Fibroblast of lung (primary cell): ENCODE measurements at regions not wholly inside any gene's neighbourhood (a gene's known extent, or its start where the extent isn't known, plus 50 kb on each side); places are given as distances from the start of the nearest gene placed in this dataset.
A peak's percentile ranks its signal among the peaks of the same experiment; 100 is the strongest.

Experiments
- DNase-seq, 2 donors: peaks; one replicate each; pipeline versions ENCODE4 v3.0.0 to v3.0.0-alpha.2; 2010; ENCODE audit warnings: low read depth in 2 of 2
- H2AFZ ChIP-seq: 2 replicates; pipeline ENCODE4 v1.5.1; 2012; ENCODE audit warnings: low read length, control low read depth, inconsistent platforms
- H3K27ac ChIP-seq: 2 replicates; pipeline ENCODE4 v1.5.1; 2011; ENCODE audit warnings: low read length, control low read depth; ENCODE audit not compliant: insufficient read depth
- H3K27me3 ChIP-seq: 2 replicates; pipeline ENCODE4 v1.5.1; 2011; ENCODE audit warnings: mild to moderate bottlenecking, low read length; ENCODE audit not compliant: control insufficient read depth, insufficient read depth
- H3K36me3 ChIP-seq: 2 replicates; pipeline ENCODE4 v1.5.1; 2011; ENCODE audit warnings: low read length; ENCODE audit not compliant: control insufficient read depth, insufficient read depth
- H3K4me1 ChIP-seq: 2 replicates; pipeline ENCODE4 v1.5.1; 2011; ENCODE audit warnings: low read length; ENCODE audit not compliant: control insufficient read depth, insufficient read depth; ENCODE audit errors: extremely low read depth
- H3K4me2 ChIP-seq: 2 replicates; pipeline ENCODE4 v1.5.1; 2011; ENCODE audit warnings: low read length, control low read depth; ENCODE audit not compliant: insufficient read depth; ENCODE audit errors: extremely low read depth
- H3K4me3 ChIP-seq, 4 experiments: fragments of 200-600 bp in 1 of 4; sonication (generic) in 1 of 4; replicated peaks in 1 of 4; 2 replicates each; pipeline ENCODE4 v1.5.1; 2011 to 2016; ENCODE audit warnings: low read length in 4 of 4, low read depth in 3 of 4, mild to moderate bottlenecking in 3 of 4, control low read depth in 2 of 4, inconsistent platforms in 1 of 4, mixed read lengths in 1 of 4; ENCODE audit not compliant: insufficient read depth in 1 of 4; ENCODE audit errors: control extremely low read depth in 1 of 4
- H3K79me2 ChIP-seq: 2 replicates; pipeline ENCODE4 v1.5.1; 2012; ENCODE audit warnings: mild to moderate bottlenecking, low read length, inconsistent platforms; ENCODE audit not compliant: control insufficient read depth, insufficient read depth
- H3K9ac ChIP-seq: 2 replicates; pipeline ENCODE4 v1.5.1; 2011; ENCODE audit warnings: mild to moderate bottlenecking, low read length, control low read depth; ENCODE audit not compliant: insufficient read depth
- H3K9me3 ChIP-seq: 2 replicates; pipeline ENCODE4 v1.5.1; 2012; ENCODE audit warnings: low read depth, low read length; ENCODE audit not compliant: control insufficient read depth, insufficient read depth
- H4K20me1 ChIP-seq: 2 replicates; pipeline ENCODE4 v1.5.1; 2011; ENCODE audit warnings: low read length; ENCODE audit not compliant: control insufficient read depth, insufficient read depth; ENCODE audit errors: extremely low read depth
- EZH2 ChIP-seq: IDR thresholded peaks from 2 replicates; pipeline ENCODE4 v1.5.1; 2012; ENCODE audit warnings: low read length, control low read depth, mild to moderate bottlenecking; ENCODE audit errors: missing control alignments
- TF ChIP-seq, protein P1 (sequence below), 2 donors: IDR thresholded peaks in 1 of 2; conservative IDR thresholded peaks in 1 of 2; 1 replicate in 1 of 2; 2 replicates in 1 of 2; pipeline ENCODE4 v1.5.1; 2011 to 2012; ENCODE audit warnings: low read length in 2 of 2, control low read depth in 1 of 2, inconsistent platforms in 1 of 2, low read depth in 1 of 2, mild to moderate bottlenecking in 1 of 2

GRCh38 chr7:91685544-91685943 lies 195.0 kb downstream of the MTERF1 start:
- Histone ChIP-seq H4K20me1 (no peaks in the 10 kb centered on the region), H3K9ac (no peak overlapping the region), H2AFZ (no peak overlapping the region), H3K79me2 (no peaks in the 10 kb centered on the region), H3K4me2 (no peak overlapping the region), H3K27me3 (no peaks in the 10 kb centered on the region), H3K4me3 (no peak overlapping the region), H3K36me3 (no peaks in the 10 kb centered on the region), H3K9me3 (no peaks in the 10 kb centered on the region), H3K27ac (no peak overlapping the region), H3K4me1 (no peaks in the 10 kb centered on the region)
- TF ChIP-seq, protein P1, sequence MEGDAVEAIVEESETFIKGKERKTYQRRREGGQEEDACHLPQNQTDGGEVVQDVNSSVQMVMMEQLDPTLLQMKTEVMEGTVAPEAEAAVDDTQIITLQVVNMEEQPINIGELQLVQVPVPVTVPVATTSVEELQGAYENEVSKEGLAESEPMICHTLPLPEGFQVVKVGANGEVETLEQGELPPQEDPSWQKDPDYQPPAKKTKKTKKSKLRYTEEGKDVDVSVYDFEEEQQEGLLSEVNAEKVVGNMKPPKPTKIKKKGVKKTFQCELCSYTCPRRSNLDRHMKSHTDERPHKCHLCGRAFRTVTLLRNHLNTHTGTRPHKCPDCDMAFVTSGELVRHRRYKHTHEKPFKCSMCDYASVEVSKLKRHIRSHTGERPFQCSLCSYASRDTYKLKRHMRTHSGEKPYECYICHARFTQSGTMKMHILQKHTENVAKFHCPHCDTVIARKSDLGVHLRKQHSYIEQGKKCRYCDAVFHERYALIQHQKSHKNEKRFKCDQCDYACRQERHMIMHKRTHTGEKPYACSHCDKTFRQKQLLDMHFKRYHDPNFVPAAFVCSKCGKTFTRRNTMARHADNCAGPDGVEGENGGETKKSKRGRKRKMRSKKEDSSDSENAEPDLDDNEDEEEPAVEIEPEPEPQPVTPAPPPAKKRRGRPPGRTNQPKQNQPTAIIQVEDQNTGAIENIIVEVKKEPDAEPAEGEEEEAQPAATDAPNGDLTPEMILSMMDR (conservative IDR thresholded peaks at IDR 0.05 in 1 of 2, IDR thresholded peaks at IDR 0.05 in 1 of 2; ENCODE audit: low read depth in 1 of 2, low read length in 2 of 2): no peak
- TF ChIP-seq EZH2: no peak
- DNase-seq: peak; percentile 75 to 82

- H3K4me2 ChIP-seq: no peak overlapping the region
- H3K9ac ChIP-seq: no peak overlapping the region
- no peaks in the 10 kb centered on the region for H4K20me1 ChIP-seq
- TF ChIP-seq, protein P1 (conservative IDR thresholded peaks at IDR 0.05 in 1 of 2, IDR thresholded peaks at IDR 0.05 in 1 of 2; ENCODE audit: low read depth in 1 of 2, low read length in 2 of 2): no peak
- no peak for TF ChIP-seq EZH2
- H2AFZ ChIP-seq: no peak overlapping the region
- no peak overlapping the region for H3K4me3 ChIP-seq
- H3K36me3 ChIP-seq: no peaks in the 10 kb centered on the region
- H3K79me2 ChIP-seq: no peaks in the 10 kb centered on the region
- H3K4me1 ChIP-seq: no peaks in the 10 kb centered on the region
- DNase-seq: no peak
- no peak overlapping the region for H3K27ac ChIP-seq
- no peaks in the 10 kb centered on the region for H3K9me3 ChIP-seq
- H3K27me3 ChIP-seq: no peaks in the 10 kb centered on the region
Measured at GRCh38 chr7:91690541-91691070, 189.9 kb downstream of the MTERF1 start.

DNA sequence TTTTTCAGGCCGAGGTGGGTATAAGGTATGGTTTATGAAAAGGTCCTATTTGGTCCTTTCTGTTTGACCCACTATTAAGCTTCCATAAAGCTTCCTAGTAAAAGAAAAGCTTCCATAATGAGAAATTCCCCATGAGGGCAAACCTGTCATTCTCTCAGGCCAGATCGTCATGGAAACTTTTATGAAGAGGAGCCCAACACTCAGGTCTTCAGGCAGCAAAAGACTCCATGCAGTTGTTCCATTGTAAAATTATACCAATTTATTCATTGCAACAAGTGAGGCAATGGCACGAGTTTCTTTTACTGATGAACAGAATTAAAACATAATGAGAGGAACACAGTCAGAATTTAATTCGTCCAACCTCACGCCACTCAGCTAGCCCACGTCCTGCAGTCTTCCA lies 188.6 kb downstream of the MTERF1 start:
- Histone ChIP-seq H2AFZ (no peak overlapping the region), H3K9me3 (no peaks in the 10 kb centered on the region), H3K27me3 (no peaks in the 10 kb centered on the region), H3K4me2 (no peak overlapping the region), H3K9ac (no peak overlapping the region), H3K79me2 (no peaks in the 10 kb centered on the region), H3K4me1 (no peaks in the 10 kb centered on the region), H4K20me1 (no peaks in the 10 kb centered on the region), H3K27ac (no peak overlapping the region), H3K36me3 (no peaks in the 10 kb centered on the region), H3K4me3 (no peak overlapping the region)
- TF ChIP-seq, protein P1 (conservative IDR thresholded peaks at IDR 0.05 in 1 of 2, IDR thresholded peaks at IDR 0.05 in 1 of 2; ENCODE audit: low read depth in 1 of 2, low read length in 2 of 2): no peak
- TF ChIP-seq EZH2: no peak
- DNase-seq: no peak
